NCI-H2227 treated with DMSO at 0.1 percent for 48 hours (cell line): ENCODE measurements at regions not wholly inside any gene's neighbourhood (a gene's known extent, or its start where the extent isn't known, plus 50 kb on each side); places are given as distances from the start of the nearest gene placed in this dataset.

ENCODE experiments used
- DNase-seq: peaks from one replicate; lab custom pipeline; 2025; lab: John Stamatoyannopoulos, UW

DNA sequence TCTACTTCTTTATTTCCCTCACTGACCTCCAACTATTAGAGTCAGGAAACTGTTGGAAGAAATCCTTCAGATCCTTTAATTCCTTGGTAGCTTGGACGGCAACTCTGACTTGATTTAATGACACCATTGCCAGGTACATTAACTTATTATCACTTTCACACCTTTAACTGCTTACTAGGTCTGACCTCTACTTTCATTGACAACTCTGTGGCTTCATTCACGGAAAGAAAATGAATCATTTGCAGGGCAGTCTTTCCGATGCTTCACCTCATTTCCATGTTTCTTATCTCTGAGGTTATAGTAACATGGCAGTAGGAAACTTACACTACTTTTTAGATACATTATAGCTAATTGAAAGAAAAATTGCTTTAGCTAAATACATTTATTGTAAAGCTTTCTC lies 82.6 kb upstream of the PDGFD start:
- no peak for DNase-seq

DNA sequence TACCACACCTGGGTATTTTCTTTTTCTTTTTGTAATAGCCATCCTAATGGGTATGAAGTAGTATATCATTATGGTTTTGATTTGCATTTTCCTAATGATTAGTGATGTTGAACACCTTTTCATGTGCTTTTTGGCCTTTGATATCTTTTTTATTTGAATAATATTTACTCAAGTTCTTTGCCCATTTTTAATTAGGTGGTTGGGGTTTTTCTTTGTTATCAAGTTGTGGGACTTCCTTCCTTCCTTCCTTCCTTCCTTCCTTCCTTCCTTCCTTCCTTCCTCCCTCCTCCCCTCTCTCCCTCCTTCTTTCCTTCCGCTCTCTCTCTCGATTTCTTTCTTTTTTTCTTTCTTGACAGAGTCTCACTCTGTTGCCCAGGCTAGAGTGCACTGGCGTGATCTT lies 75.0 kb upstream of the PDGFD start:
- DNase-seq: no peak

DNA sequence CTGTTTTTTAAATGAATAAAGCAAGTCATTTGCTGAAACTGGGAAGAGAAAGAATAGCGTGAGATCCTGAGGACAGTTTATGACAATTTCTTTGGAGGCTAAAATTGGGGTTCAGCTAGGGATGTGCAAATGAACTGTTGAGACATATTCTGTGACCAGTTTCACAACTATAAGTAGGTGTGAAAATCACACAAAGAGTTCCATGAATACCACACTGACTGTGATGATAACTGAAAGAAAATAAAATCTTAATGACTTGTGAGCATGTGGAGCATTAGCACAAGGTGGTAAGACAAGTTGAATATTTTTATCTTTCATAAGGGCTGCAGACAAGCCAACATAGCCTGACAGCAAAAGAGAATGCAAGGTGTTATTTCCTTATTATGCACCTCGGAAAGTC lies 61.1 kb upstream of the PDGFD start:
- DNase-seq: no peak

DNA sequence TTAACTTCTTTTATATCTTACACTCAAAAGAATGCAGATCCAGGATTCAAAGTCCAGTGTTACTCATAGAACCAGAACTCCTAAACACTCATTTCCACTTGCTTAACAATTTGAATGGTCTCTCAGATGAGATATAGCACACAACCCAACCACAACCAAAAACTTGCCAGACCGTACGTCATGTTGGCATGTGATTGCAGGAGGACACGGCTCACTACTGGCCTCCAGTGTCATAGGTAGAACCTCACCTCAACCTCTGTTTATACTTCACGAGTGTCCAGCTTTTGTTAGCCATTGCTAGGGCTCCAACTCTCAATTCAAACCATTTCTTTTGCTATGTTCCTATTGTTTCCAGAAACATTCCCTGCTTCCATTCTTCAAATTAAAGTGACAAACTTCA lies 58.5 kb upstream of the PDGFD start:
- no peak for DNase-seq

DNA sequence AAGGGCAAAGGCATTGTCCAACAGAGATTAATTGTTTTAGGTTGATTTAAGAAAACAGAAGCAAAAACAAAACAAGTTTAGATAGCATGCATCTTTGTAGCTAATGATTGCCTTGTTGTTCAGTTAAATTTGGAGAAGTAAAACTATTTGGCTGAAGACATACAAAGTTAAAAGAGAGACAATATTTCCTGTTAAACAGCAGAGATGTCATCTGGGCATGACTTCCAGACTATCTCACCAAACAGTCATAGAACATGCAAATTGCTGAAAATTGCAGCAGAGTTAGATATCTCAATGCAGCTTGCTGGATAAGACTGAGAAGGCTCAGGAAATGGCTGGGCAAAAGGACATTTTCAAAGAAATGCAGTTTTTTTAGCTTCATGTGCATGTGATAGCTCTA lies 57.5 kb upstream of the PDGFD start:
- no peak for DNase-seq

DNA sequence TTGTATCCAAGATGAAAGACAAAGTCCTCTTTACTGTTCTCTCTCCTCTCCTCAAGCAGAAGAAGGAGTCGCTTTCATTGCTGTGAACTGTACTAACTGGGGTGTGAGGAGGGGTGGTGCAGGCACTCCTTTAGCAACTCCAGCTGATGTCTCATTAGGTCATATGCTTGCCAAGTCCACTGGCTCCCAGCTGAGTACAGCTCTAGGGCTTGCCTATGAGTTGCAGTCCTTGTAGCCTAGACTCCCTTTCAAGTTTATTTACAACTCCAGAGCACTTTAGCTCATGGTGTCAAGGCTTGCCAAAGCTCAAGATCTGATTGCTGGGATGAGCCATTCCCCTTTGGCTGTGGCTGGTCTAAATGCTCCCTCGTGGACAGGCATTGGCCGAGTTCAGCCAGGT lies 55.1 kb upstream of the PDGFD start:
- no peak for DNase-seq

DNA sequence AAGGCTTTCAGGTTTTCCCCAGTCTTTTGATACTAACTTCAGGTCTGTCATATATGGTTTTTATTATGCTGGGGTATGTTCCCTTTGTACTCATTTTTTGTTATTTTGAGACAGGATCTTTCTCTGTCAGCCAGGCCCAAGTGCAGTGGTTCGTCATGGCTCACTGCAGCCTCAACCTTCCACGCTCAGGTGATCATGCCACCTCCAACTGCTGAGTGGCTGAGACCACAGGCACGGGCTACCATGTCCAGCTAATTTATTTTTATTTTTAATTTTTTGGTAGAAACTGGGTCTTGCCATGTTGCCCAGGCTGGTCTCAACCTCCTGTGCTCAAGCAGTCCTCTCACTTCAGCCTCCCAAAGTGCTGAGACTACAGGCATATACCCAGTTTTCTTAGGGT lies 50.6 kb upstream of the PDGFD start:
- no peak for DNase-seq
